ENCODE measurements at regions not wholly inside any gene's neighbourhood (a gene's known extent, or its start where the extent isn't known, plus 50 kb on each side); places are given as distances from the start of the nearest gene placed in this dataset.
A peak's percentile ranks its signal among the peaks of the same experiment; 100 is the strongest.

- Histone ChIP-seq H3K4me2 (peak overlapping the region; percentile 77), H3K36me3 (ENCODE audit: low read depth) (no peaks in the 10 kb centered on the region), H3K79me2 (ENCODE audit: low read depth) (no peaks in the 10 kb centered on the region), H3K9me2 (ENCODE audit: insufficient read depth) (no peaks in the 10 kb centered on the region), H3K4me3 (peak overlapping the region; percentile 55), H4K20me1 (ENCODE audit: insufficient read depth) (no peaks in the 10 kb centered on the region), H3K4me1 (replicated peaks; ENCODE audit: insufficient read depth) (peaks cover 10% of the 10 kb centered on the region), H2AFZ (peak overlapping the region; percentile 70), H3F3A (ENCODE audit: insufficient read depth, low read depth) (no peaks in the 10 kb centered on the region), H3K27me3 (ENCODE audit: insufficient read depth, low read depth) (no peaks in the 10 kb centered on the region), H3K9me3 (ENCODE audit: insufficient read depth, low read depth) (no peaks in the 10 kb centered on the region), H3K27ac (no peak overlapping the region)
- intact Hi-C loops (cut with micrococcal nuclease; ENCODE audit: unreplicated experiment): loop anchor here (5.0 kb wide), 1 partner anchor 206 kb away; the partner anchor contains the start of gene TPST1
- CTCF ChIA-PET: interaction anchor here (0.6 to 0.7 kb wide), 5 partner anchors 69 to 308 kb away, joined by 3 to 4 read pairs (median 3); no protein-coding TSS in a partner anchor
- TF ChIP-seq EZH2 (IDR thresholded peaks at IDR 0.05; ENCODE audit: low read depth) (no peak), CTCF (conservative IDR thresholded peaks at IDR 0.05) (peak; percentile 52; the same call in 1 of the 2 replicates)
- no TSS peak for BruUV-seq (replicated peaks)
- POLR2A ChIA-PET (ENCODE audit: unreplicated experiment): interaction anchor here (0.6 kb wide), 1 partner anchor 156 kb away, joined by 3 read pairs; no protein-coding TSS in a partner anchor
- peak; percentile 66 to 67 for DNase-seq
Observed at GRCh38 chr7:66413379-66414114, 208.4 kb downstream of the TPST1 start.

- Histone ChIP-seq H3F3A (ENCODE audit: insufficient read depth, low read depth) (no peaks in the 10 kb centered on the region), H3K36me3 (ENCODE audit: low read depth) (no peaks in the 10 kb centered on the region), H4K20me1 (ENCODE audit: insufficient read depth) (no peaks in the 10 kb centered on the region), H3K4me2 (no peak overlapping the region), H3K27me3 (ENCODE audit: insufficient read depth, low read depth) (no peaks in the 10 kb centered on the region), H3K9me3 (ENCODE audit: insufficient read depth, low read depth) (no peaks in the 10 kb centered on the region), H3K79me2 (ENCODE audit: low read depth) (no peaks in the 10 kb centered on the region), H3K9me2 (ENCODE audit: insufficient read depth) (no peaks in the 10 kb centered on the region), H3K4me1 (replicated peaks; ENCODE audit: insufficient read depth) (peaks cover 10% of the 10 kb centered on the region), H3K4me3 (no peak overlapping the region), H3K27ac (no peak overlapping the region), H2AFZ (no peak overlapping the region)
- CTCF ChIA-PET: no interaction called here
- POLR2A ChIA-PET (ENCODE audit: unreplicated experiment): no interaction called here
- BruUV-seq (replicated peaks): no TSS peak
- DNase-seq: no peak
- intact Hi-C loops (cut with micrococcal nuclease; ENCODE audit: unreplicated experiment): no loop called here
- TF ChIP-seq CTCF (conservative IDR thresholded peaks at IDR 0.05) (no peak), EZH2 (IDR thresholded peaks at IDR 0.05; ENCODE audit: low read depth) (no peak)
Observed at GRCh38 chr7:66415659-66416265, 210.6 kb downstream of the TPST1 start.

GRCh38 chr7:66418537-66418936 is 210.1 kb upstream of the KCTD7 start:
- H3K4me3 ChIP-seq: no peak overlapping the region
- peaks cover 10% of the 10 kb centered on the region for H3K4me1 ChIP-seq (replicated peaks; ENCODE audit: insufficient read depth)
- H3K9me2 ChIP-seq (ENCODE audit: insufficient read depth): no peaks in the 10 kb centered on the region
- no peaks in the 10 kb centered on the region for H3K79me2 ChIP-seq (ENCODE audit: low read depth)
- intact Hi-C loops (cut with micrococcal nuclease; ENCODE audit: unreplicated experiment): no loop called here
- H3F3A ChIP-seq (ENCODE audit: insufficient read depth, low read depth): no peaks in the 10 kb centered on the region
- no peak overlapping the region for H3K4me2 ChIP-seq
- CTCF ChIA-PET: no interaction called here
- no TSS peak for BruUV-seq (replicated peaks)
- no peak overlapping the region for H2AFZ ChIP-seq
- no peak for TF ChIP-seq CTCF (conservative IDR thresholded peaks at IDR 0.05)
- TF ChIP-seq EZH2 (IDR thresholded peaks at IDR 0.05; ENCODE audit: low read depth): no peak
- no peaks in the 10 kb centered on the region for H3K36me3 ChIP-seq (ENCODE audit: low read depth)
- H3K27ac ChIP-seq: no peak overlapping the region
- no peaks in the 10 kb centered on the region for H3K9me3 ChIP-seq (ENCODE audit: insufficient read depth, low read depth)
- no peaks in the 10 kb centered on the region for H3K27me3 ChIP-seq (ENCODE audit: insufficient read depth, low read depth)
- DNase-seq: no peak
- POLR2A ChIA-PET (ENCODE audit: unreplicated experiment): no interaction called here
- H4K20me1 ChIP-seq (ENCODE audit: insufficient read depth): no peaks in the 10 kb centered on the region
